ENCODE measurements at regions not wholly inside any gene's neighbourhood (a gene's known extent, or its start where the extent isn't known, plus 50 kb on each side); places are given as distances from the start of the nearest gene placed in this dataset.

GRCh38 chr5:3381206-3381825, 214.3 kb upstream of the IRX1 start:
- H3K4me3 ChIP-seq (ENCODE audit: low read depth in 2 of 2, low read length in 2 of 2): no peak overlapping the region
- no peak overlapping the region for H3K27ac ChIP-seq (ENCODE audit: low read length)
- DNase-seq (ENCODE audit: low read depth, low spot score): no peak
- no peak for ATAC-seq
- no TSS peak for BruUV-seq (replicated peaks)
- ChIA-PET POLR2A (no interaction called here), CTCF (no interaction called here)
- no peaks in the 10 kb centered on the region for H3K27me3 ChIP-seq (ENCODE audit: control insufficient read depth, insufficient read depth, low read length)
- H3K4me1 ChIP-seq (ENCODE audit: control insufficient read depth, insufficient read depth, low read length): no peaks in the 10 kb centered on the region
- in situ Hi-C loops (cut with HindIII; ENCODE audit: low pct_unique_long_range_greater_than_20kb, low sequenced_read_pairs) (no loop called here), intact Hi-C loops (cut with micrococcal nuclease; ENCODE audit: unreplicated experiment) (no loop called here)
- H3K36me3 ChIP-seq (ENCODE audit: control insufficient read depth, insufficient read depth, low read length): no peaks in the 10 kb centered on the region
- no peaks in the 10 kb centered on the region for H3K9me3 ChIP-seq (ENCODE audit: control insufficient read depth, insufficient read depth, low read depth, low read length)
- TF ChIP-seq SIN3A (IDR thresholded peaks at IDR 0.05; ENCODE audit: borderline replicate concordance, insufficient read depth, low read depth, low read length) (no peak), CTCF (IDR thresholded peaks at IDR 0.05) (no peak), POLR2AphosphoS5 (IDR thresholded peaks at IDR 0.05; ENCODE audit: low read depth, low read length) (no peak), REST (IDR thresholded peaks at IDR 0.05; ENCODE audit: insufficient read depth in 1 of 2, low read depth in 2 of 2, low read length in 1 of 2) (no peak), TCF7L2 (IDR thresholded peaks at IDR 0.05; ENCODE audit: low read depth, low read length) (no peak)

GRCh38 chr5:3380689-3381088, 214.9 kb upstream of the IRX1 start:
- POLR2A ChIA-PET: no interaction called here
- in situ Hi-C loops (cut with HindIII; ENCODE audit: low pct_unique_long_range_greater_than_20kb, low sequenced_read_pairs): no loop called here
- no TSS peak for BruUV-seq (replicated peaks)

More at GRCh38 chr5:3380689-3381088, 214.9 kb upstream of the IRX1 start:
- no peak for TF ChIP-seq REST (IDR thresholded peaks at IDR 0.05; ENCODE audit: insufficient read depth in 1 of 2, low read depth in 2 of 2, low read length in 1 of 2)
- TF ChIP-seq SIN3A (IDR thresholded peaks at IDR 0.05; ENCODE audit: borderline replicate concordance, insufficient read depth, low read depth, low read length): no peak
- no peak for TF ChIP-seq CTCF (IDR thresholded peaks at IDR 0.05)
- no peak for DNase-seq (ENCODE audit: low read depth, low spot score)
- Histone ChIP-seq H3K27ac (ENCODE audit: low read length) (no peak overlapping the region), H3K9me3 (ENCODE audit: control insufficient read depth, insufficient read depth, low read depth, low read length) (no peaks in the 10 kb centered on the region), H3K27me3 (ENCODE audit: control insufficient read depth, insufficient read depth, low read length) (no peaks in the 10 kb centered on the region), H3K36me3 (ENCODE audit: control insufficient read depth, insufficient read depth, low read length) (no peaks in the 10 kb centered on the region), H3K4me3 (ENCODE audit: low read depth in 2 of 2, low read length in 2 of 2) (no peak overlapping the region), H3K4me1 (ENCODE audit: control insufficient read depth, insufficient read depth, low read length) (no peaks in the 10 kb centered on the region)
- intact Hi-C loops (cut with micrococcal nuclease; ENCODE audit: unreplicated experiment): no loop called here
- CTCF ChIA-PET: no interaction called here
- no peak for ATAC-seq

Measured in Panc1 (cell line).